ENCODE measurements at regions not wholly inside any gene's neighbourhood (a gene's known extent, or its start where the extent isn't known, plus 50 kb on each side); places are given as distances from the start of the nearest gene placed in this dataset.

DNA sequence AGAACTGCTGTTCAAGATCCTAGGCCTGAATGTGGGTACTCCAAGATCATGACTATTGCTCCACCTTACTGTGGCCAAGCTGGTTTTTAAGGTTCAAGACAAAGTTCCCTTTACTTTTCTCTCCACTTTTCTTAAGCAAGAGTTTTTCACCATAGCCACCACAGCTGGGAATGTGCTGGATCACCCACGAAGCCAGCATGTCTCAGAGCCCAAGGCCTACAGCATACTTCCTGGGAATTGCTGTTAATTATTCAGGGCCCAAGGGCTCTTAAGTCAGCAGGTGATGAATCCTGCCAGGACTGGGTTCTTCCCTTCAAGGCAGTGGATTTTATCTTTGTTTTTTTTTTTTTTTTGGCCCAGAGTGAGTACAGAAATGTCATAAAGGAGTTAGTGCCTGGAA, 149.4 kb upstream of the TUSC1 start:
- H3K27ac ChIP-seq (ENCODE audit: low read depth, low read length, poor library complexity, severe bottlenecking): no peak overlapping the region
- TF ChIP-seq, protein P1, sequence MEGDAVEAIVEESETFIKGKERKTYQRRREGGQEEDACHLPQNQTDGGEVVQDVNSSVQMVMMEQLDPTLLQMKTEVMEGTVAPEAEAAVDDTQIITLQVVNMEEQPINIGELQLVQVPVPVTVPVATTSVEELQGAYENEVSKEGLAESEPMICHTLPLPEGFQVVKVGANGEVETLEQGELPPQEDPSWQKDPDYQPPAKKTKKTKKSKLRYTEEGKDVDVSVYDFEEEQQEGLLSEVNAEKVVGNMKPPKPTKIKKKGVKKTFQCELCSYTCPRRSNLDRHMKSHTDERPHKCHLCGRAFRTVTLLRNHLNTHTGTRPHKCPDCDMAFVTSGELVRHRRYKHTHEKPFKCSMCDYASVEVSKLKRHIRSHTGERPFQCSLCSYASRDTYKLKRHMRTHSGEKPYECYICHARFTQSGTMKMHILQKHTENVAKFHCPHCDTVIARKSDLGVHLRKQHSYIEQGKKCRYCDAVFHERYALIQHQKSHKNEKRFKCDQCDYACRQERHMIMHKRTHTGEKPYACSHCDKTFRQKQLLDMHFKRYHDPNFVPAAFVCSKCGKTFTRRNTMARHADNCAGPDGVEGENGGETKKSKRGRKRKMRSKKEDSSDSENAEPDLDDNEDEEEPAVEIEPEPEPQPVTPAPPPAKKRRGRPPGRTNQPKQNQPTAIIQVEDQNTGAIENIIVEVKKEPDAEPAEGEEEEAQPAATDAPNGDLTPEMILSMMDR (conservative IDR thresholded peaks at IDR 0.05; ENCODE audit: low read depth, low read length): no peak
- TF ChIP-seq EZH2 (IDR thresholded peaks at IDR 0.05; ENCODE audit: borderline replicate concordance, low read depth, low read length, poor library complexity, severe bottlenecking): no peak
- POLR2A ChIA-PET (ENCODE audit: low non-redundant PET): no interaction called here
- H3K9me3 ChIP-seq (ENCODE audit: low read depth, low read length, poor library complexity, severe bottlenecking): no peaks in the 10 kb centered on the region
- H3K27me3 ChIP-seq (replicated peaks; ENCODE audit: insufficient read depth, low read depth, low read length, poor library complexity): no peaks in the 10 kb centered on the region
- H3K4me3 ChIP-seq (ENCODE audit: low read depth, low read length, poor library complexity, severe bottlenecking): no peak overlapping the region
- no peaks in the 10 kb centered on the region for H3K36me3 ChIP-seq (ENCODE audit: insufficient read depth, low read length, poor library complexity, severe bottlenecking)
- DNase-seq (ENCODE audit: low spot score): no peak
- CTCF ChIA-PET: no interaction called here
- no TSS peak for BruUV-seq (replicated peaks)
- intact Hi-C loops (cut with micrococcal nuclease; ENCODE audit: unreplicated experiment): no loop called here
- H3K4me1 ChIP-seq (ENCODE audit: insufficient read depth, low read length, poor library complexity, severe bottlenecking): no peaks in the 10 kb centered on the region

DNA sequence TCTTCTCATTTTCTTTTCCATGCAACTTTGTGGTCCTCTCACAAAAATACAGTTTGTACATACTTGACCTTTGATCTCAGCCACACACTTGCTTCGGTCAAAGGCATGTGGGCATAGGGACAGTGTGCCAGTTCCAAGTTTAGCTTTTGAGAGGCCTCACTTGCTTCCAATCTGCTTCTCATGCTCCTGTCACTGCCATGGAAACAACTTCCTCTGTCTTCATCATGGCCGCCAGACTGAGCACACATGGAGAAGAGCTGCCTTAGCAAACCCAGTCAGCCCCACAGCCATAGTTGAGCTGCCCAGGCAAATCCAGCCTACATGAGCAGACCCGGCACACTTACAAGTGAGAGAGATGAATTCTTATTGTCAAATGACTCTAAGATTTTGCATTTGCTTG, 138.2 kb upstream of the TUSC1 start:
- ChIA-PET POLR2A (ENCODE audit: low non-redundant PET) (no interaction called here), CTCF (no interaction called here)
- H3K9me3 ChIP-seq (ENCODE audit: low read depth, low read length, poor library complexity, severe bottlenecking): no peaks in the 10 kb centered on the region
- TF ChIP-seq, protein P1 (conservative IDR thresholded peaks at IDR 0.05; ENCODE audit: low read depth, low read length): no peak
- DNase-seq (ENCODE audit: low spot score): no peak
- no peaks in the 10 kb centered on the region for H3K36me3 ChIP-seq (ENCODE audit: insufficient read depth, low read length, poor library complexity, severe bottlenecking)
- H3K4me3 ChIP-seq (ENCODE audit: low read depth, low read length, poor library complexity, severe bottlenecking): no peak overlapping the region
- no peak overlapping the region for H3K27ac ChIP-seq (ENCODE audit: low read depth, low read length, poor library complexity, severe bottlenecking)
- intact Hi-C loops (cut with micrococcal nuclease; ENCODE audit: unreplicated experiment): no loop called here
- BruUV-seq (replicated peaks): no TSS peak
- no peaks in the 10 kb centered on the region for H3K27me3 ChIP-seq (replicated peaks; ENCODE audit: insufficient read depth, low read depth, low read length, poor library complexity)
- H3K4me1 ChIP-seq (ENCODE audit: insufficient read depth, low read length, poor library complexity, severe bottlenecking): no peaks in the 10 kb centered on the region

DNA sequence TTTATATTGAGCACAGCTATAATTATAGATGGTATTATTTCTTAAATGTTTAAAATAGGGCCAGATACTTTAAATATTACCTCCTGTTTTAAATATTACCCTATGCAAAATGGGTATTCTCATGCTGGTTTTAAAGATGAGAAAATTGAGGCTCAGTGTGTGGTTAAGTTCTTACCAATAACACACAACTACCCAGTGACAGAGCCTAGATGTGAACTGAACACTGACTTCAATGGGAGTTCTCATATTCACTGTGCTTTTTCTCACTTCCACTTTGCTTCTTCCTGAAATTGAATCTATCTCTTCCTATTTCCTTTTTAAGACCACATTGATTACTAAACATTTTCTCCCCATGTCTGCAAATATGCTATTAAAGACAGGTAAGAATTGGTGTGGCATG, 135.8 kb upstream of the TUSC1 start:
- intact Hi-C loops (cut with micrococcal nuclease; ENCODE audit: unreplicated experiment): no loop called here
- H3K4me3 ChIP-seq (ENCODE audit: low read depth, low read length, poor library complexity, severe bottlenecking): no peak overlapping the region
- no peaks in the 10 kb centered on the region for H3K4me1 ChIP-seq (ENCODE audit: insufficient read depth, low read length, poor library complexity, severe bottlenecking)
- BruUV-seq (replicated peaks): no TSS peak
- CTCF ChIA-PET: no interaction called here
- no peaks in the 10 kb centered on the region for H3K9me3 ChIP-seq (ENCODE audit: low read depth, low read length, poor library complexity, severe bottlenecking)
- DNase-seq (ENCODE audit: low spot score): no peak
- no peaks in the 10 kb centered on the region for H3K27me3 ChIP-seq (replicated peaks; ENCODE audit: insufficient read depth, low read depth, low read length, poor library complexity)
- H3K36me3 ChIP-seq (ENCODE audit: insufficient read depth, low read length, poor library complexity, severe bottlenecking): no peaks in the 10 kb centered on the region
- TF ChIP-seq EZH2 (IDR thresholded peaks at IDR 0.05; ENCODE audit: borderline replicate concordance, low read depth, low read length, poor library complexity, severe bottlenecking): no peak
- TF ChIP-seq, protein P1 (conservative IDR thresholded peaks at IDR 0.05; ENCODE audit: low read depth, low read length): no peak
- no peak overlapping the region for H3K27ac ChIP-seq (ENCODE audit: low read depth, low read length, poor library complexity, severe bottlenecking)
- POLR2A ChIA-PET (ENCODE audit: low non-redundant PET): no interaction called here

All from A673 (cell line).